Activated T-cell treated with anti-CD3 and anti-CD28 coated beads, Interleukin-2, amount 50 U/mL, for 4 hours (primary cell): ENCODE measurements at regions not wholly inside any gene's neighbourhood (a gene's known extent, or its start where the extent isn't known, plus 50 kb on each side); places are given as distances from the start of the nearest gene placed in this dataset.
"Not testable (repeated sequence)": the region's sequence is repeated elsewhere in the genome, so short reads cannot be mapped to it uniquely, and the experiment has no call there.

ENCODE experiments used
- ATAC-seq, 2 donors: fragments of 200-7000 bp; cut with Tn5 transposase; one replicate each; pipeline ENCODE4 v1.10.0; 2021
- DNase-seq: peaks from one replicate; pipeline ENCODE4 v3.0.0-alpha.2; 2020
- H3K27me3 Mint-ChIP-seq: one replicate; pipeline ENCODE4 v1.8.0; 2021; ENCODE audit warnings: low read depth, mixed read lengths
- H3K36me3 Mint-ChIP-seq: one replicate; pipeline ENCODE4 v1.8.0; 2022; ENCODE audit warnings: mixed read lengths; ENCODE audit not compliant: insufficient read depth
- H3K4me1 Mint-ChIP-seq: one replicate; pipeline ENCODE4 v1.8.0; 2021; ENCODE audit warnings: low read depth, mixed read lengths
- H3K4me3 Mint-ChIP-seq: one replicate; pipeline ENCODE4 v1.8.0; 2021; ENCODE audit warnings: mild to moderate bottlenecking, moderate library complexity, mixed read lengths
- H3K9me3 Mint-ChIP-seq: one replicate; pipeline ENCODE4 v1.8.0; 2021; ENCODE audit warnings: mixed read lengths

DNA sequence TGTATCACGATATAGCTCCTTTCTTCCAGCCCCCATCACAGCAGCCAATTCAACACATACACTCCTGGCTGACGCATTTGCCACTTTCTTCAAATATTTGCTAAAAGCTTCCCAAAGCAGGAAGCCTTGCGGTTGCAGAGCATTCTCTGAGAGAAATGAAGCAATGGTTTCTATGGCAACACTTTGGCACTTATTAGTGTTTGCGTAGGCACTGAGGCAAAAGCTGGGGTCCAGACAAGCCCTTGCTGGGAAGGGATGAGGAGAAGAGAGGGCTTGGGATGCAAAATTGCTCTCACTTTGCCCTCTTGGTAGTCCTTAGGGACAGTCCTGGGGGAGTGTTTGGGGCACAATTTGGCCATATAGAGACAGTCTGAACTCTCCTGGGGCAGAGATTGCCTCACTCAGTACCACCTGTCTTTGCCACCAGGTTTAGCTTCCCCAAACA, 55.0 kb upstream of the PAK3 start:
- peak in 1 of 2 donors; percentile 10 for ATAC-seq
- Mint-ChIP-seq H3K9me3 (no peaks in the 10 kb centered on the region), H3K36me3 (no peaks in the 10 kb centered on the region), H3K4me3 (no peak overlapping the region), H3K4me1 (peaks cover 4% of the 10 kb centered on the region), H3K27me3 (no peaks in the 10 kb centered on the region)
- DNase-seq, result no peak

DNA sequence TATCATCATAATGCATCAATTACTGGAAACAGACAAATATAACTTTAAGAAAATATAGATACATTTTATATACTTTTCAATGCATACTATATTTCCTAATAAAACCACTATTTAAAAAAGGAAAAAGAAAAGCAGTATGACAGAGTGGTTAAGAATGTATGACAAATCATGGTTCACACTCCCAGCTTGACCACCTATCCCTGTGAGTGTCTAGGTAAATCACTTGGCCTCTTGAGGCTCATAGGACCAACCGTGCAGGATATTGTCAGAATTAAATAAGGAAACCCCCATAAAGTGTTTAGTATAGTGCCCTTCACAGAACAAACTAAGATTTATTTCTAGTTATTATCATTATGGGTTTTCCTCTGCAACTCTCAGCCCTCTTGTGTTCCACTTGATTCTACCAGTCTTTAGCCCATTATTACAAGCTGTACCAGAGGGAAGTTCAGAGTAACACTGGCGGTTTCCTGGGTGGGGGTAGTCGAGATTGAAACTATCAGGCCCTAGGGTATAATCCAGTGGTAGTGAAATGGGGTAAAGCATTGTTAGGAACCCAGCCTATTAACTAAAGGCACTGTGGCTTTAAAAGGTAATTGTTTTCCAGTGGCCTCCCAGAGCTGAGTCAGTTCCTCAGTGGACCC, 55.5 kb upstream of the PAK3 start:
- Mint-ChIP-seq H3K36me3 (no peaks in the 10 kb centered on the region), H3K4me1 (peaks cover 4% of the 10 kb centered on the region), H3K4me3 (no peak overlapping the region), H3K27me3 (no peaks in the 10 kb centered on the region), H3K9me3 (no peaks in the 10 kb centered on the region)
- no peak for DNase-seq
- no peak for ATAC-seq

DNA sequence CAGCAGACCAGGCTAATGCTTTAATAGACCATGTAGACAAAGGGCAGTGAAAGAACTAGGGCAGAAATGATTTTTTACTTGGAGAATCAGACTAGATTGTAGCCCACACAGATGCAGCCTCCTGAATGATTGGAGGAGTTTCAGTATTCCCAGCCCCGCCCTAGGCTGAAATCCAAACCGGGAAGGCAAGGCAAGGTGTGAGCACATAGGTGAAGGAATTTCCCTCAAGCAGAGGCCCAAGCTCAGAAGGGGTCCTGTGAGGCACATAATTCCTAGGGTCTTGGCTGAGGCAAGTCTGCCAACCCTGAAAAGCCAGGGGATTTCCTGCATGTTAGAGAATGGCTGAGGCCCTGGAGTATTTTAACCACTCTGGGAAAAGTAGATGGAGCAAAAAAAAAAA, 56.4 kb upstream of the PAK3 start:
- no peaks in the 10 kb centered on the region for H3K27me3 Mint-ChIP-seq
- ATAC-seq, result no peak
- H3K36me3 Mint-ChIP-seq, result no peaks in the 10 kb centered on the region
- H3K4me3 Mint-ChIP-seq, result no peak overlapping the region
- DNase-seq, result no peak
- H3K4me1 Mint-ChIP-seq, result peaks cover 4% of the 10 kb centered on the region
- H3K9me3 Mint-ChIP-seq, result no peaks in the 10 kb centered on the region

DNA sequence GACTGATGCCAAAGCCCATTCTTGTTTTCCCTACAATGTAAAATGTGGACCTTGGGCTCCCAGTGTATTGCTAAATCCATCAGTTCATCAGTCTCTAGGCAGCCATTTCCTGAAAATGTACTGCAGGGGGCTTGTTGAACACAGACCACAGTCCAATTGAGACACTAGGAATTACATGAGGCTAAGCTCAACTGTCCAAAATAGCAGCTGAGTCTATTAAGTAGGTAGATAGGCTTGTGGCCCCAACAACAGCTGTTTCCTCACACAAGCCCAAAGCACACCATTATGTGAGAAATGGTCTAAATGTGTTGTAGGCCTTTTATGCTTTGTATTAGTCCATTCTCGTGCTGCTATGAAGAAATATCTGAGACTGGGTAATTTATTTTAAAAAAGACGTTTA, 60.0 kb upstream of the PAK3 start:
- Mint-ChIP-seq H3K4me3 (no peak overlapping the region), H3K9me3 (no peaks in the 10 kb centered on the region), H3K27me3 (no peaks in the 10 kb centered on the region), H3K36me3 (no peaks in the 10 kb centered on the region), H3K4me1 (peaks cover 2% of the 10 kb centered on the region)
- DNase-seq (no peak), ATAC-seq (no peak)

DNA sequence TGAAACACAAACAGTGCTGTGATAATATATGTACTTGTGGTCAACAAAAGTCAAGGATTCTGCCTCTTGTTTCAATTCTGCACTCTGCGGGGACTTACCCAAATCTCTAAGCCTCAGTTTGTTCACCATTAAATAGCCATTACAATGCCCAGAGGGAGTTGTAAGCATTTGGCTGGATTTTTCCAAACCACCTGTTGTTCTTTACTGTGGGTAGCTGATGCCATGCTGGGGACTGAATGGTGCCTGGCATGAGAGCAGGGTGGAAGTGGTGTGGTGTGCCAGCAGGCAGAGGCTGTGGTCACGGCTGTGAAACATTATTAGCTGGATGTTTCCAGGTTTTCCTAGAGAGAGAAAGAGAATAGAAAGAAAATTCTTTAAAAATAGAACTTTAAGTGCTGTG, 60.7 kb upstream of the PAK3 start:
- Mint-ChIP-seq H3K27me3 (no peaks in the 10 kb centered on the region), H3K4me3 (no peak overlapping the region), H3K9me3 (no peaks in the 10 kb centered on the region), H3K36me3 (no peaks in the 10 kb centered on the region), H3K4me1 (peaks cover 2% of the 10 kb centered on the region)
- ATAC-seq (no peak), DNase-seq (no peak)

DNA sequence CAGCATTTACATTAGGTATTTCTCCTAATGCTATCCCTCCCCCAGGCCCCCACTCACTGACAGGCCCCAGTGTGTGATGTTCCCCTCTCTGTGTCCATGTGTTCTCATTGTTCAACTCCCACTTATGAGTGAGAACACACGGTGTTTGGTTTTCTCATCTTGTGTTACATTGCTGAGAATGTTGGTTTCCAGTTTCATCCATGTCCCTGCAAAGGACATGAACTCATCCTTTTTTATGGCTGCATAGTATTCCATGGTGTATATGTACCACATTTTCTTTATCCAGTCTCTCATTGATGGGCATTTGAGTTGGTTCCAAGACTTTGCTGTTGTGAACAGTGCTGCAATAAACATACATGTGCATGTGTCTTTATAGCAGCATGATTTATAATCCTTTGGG, 73.0 kb upstream of the PAK3 start:
- not testable (repeated sequence) for H3K9me3 Mint-ChIP-seq, H3K36me3 Mint-ChIP-seq, H3K27me3 Mint-ChIP-seq, DNase-seq, H3K4me1 Mint-ChIP-seq, ATAC-seq, H3K4me3 Mint-ChIP-seq

DNA sequence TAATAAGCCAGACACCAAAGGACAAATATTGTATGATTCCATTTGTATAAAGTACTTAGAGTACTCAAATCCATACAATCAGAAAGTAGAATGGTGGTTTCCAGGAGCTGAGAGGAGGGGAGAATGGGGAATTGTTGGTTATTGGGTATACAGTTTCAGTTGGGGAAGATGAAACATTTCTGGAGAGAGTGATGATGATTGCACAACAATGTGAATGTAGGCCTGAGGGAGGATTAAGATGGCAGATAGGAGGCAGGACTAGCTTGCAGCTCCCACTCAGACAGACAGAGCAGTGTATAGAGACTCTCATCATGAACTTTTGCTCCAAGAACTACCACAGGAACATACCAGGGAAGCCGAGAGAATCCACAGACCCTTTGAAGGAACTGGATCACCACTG, 75.7 kb upstream of the PAK3 start:
- Mint-ChIP-seq H3K9me3 (no peaks in the 10 kb centered on the region), H3K36me3 (no peaks in the 10 kb centered on the region), H3K4me1 (no peaks in the 10 kb centered on the region), H3K27me3 (peaks cover 3% of the 10 kb centered on the region), H3K4me3 (no peak overlapping the region)
- DNase-seq (no peak), ATAC-seq (no peak)

DNA sequence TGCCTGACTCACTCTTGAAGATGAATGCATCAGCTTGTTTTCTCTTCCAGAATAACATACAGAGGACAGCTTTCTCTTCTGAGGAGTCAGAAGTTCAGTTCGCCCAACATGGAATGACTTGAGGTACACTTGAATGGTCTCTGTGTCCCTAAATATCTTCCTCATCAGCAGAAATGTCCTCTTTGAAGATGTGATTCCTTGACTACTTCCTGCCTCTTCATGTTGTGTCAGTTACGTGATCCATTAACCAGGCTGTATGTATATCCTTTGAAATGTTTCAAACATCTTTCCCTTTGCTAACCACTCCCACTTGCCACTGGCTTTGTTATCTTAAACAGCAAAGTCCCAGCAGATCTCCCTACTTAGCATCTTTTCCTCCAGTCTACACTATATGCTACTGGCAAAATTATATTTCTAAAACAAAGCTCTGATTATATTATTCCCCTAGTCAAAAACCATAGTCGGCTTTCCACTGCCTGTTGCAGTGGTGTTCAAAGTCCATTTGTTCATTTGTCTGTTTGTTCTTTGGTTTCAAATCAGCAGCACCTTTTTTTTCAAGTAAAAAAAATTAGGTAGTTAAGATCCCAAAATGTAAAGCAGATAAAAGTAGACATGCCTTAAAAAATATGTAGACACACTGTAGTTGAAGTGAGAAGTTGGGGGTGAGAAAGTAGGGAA, 82.1 kb upstream of the PAK3 start:
- Mint-ChIP-seq H3K4me1 (no peaks in the 10 kb centered on the region), H3K9me3 (no peaks in the 10 kb centered on the region), H3K27me3 (peaks cover 4% of the 10 kb centered on the region), H3K36me3 (no peaks in the 10 kb centered on the region), H3K4me3 (no peak overlapping the region)
- DNase-seq (no peak), ATAC-seq (no peak)

DNA sequence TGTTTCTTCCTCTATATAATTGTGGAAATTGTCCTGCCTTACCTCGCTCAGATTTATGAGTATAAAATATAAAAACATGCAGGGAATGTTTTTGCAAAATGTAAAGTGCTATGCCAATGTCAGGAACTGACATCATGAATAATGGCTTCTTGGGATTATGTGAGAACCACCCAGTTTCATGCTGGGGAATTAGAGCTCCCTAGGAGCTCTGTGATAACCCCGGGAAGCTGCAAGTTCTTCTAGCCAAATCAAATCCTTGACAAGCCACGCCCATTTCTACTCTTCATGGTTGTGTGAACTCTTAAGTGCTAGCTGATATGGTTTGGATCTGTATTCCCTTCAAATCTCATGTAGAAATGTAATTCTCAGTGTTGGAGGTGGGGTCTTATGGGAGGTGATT, 85.9 kb upstream of the PAK3 start:
- no peaks in the 10 kb centered on the region for H3K4me1 Mint-ChIP-seq
- no peak for DNase-seq
- H3K4me3 Mint-ChIP-seq, result no peak overlapping the region
- no peaks in the 10 kb centered on the region for H3K9me3 Mint-ChIP-seq
- ATAC-seq, result no peak
- peaks cover 2% of the 10 kb centered on the region for H3K27me3 Mint-ChIP-seq
- no peaks in the 10 kb centered on the region for H3K36me3 Mint-ChIP-seq

DNA sequence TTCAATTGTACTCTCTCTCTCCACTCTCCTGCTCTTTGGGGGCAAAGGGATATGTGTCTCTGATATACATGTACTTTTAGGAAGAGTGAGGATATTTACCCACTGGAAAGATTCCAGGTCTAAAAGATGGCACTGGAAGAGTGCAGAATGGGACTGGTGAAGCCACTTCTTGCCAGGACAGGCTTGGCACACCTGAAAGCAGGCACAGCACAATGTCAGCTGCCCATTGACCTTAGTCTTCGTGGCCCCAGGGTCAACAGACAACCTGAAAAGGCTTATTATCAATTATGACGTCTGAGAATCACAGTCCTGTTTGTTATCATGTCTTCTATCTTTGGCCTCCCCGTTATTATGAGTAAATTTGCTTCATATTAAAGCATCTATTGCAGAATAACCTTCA, 86.7 kb upstream of the PAK3 start:
- Mint-ChIP-seq H3K4me1 (no peaks in the 10 kb centered on the region), H3K36me3 (no peaks in the 10 kb centered on the region), H3K4me3 (no peak overlapping the region), H3K27me3 (peaks cover 2% of the 10 kb centered on the region), H3K9me3 (no peaks in the 10 kb centered on the region)
- DNase-seq (no peak), ATAC-seq (no peak)

DNA sequence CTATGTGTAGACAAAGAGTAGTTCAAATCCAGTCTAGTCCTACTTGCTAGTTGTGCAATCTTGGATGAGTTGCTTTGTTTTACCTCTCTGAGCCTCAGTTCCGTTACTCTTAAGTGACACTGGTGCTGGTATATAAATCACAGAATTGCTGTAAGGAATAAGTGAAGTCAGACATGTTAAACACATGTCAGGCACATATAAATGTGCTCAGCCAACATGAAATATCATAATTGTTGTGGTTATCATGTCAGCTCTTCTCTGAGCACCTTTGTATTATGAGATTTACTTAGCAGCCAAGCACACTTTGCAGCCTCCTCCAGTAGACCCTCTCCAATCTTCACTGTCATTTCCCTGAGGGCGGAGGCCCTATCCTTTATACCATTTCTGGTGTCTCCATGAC, 87.9 kb upstream of the PAK3 start:
- ATAC-seq, result no peak
- H3K4me3 Mint-ChIP-seq, result no peak overlapping the region
- H3K27me3 Mint-ChIP-seq, result peaks cover 2% of the 10 kb centered on the region
- H3K36me3 Mint-ChIP-seq, result no peaks in the 10 kb centered on the region
- DNase-seq, result no peak
- no peaks in the 10 kb centered on the region for H3K9me3 Mint-ChIP-seq
- no peaks in the 10 kb centered on the region for H3K4me1 Mint-ChIP-seq

DNA sequence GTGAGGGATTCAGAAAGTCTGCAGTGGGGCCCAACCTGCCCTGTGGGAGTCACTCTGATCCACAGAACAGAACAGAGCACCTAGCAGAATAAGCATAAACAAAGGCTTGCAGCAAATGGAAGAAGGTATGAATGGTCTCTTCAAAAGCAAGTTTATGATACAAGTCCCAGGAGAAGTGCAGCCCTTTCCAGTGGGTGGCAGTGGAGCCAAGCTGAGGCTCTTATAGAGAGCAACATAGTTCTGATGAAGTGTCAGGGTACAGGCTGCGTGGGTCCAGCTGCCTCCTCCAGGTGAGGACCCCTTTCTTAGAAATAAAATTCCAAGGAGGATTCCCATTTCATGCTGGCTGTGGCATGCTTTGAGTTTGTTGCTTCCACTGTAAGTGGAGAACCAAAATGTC, 88.8 kb upstream of the PAK3 start:
- Mint-ChIP-seq H3K36me3 (no peaks in the 10 kb centered on the region), H3K4me3 (no peak overlapping the region), H3K9me3 (no peaks in the 10 kb centered on the region), H3K27me3 (peaks cover under 1% of the 10 kb centered on the region), H3K4me1 (no peaks in the 10 kb centered on the region)
- no peak for ATAC-seq
- no peak for DNase-seq

DNA sequence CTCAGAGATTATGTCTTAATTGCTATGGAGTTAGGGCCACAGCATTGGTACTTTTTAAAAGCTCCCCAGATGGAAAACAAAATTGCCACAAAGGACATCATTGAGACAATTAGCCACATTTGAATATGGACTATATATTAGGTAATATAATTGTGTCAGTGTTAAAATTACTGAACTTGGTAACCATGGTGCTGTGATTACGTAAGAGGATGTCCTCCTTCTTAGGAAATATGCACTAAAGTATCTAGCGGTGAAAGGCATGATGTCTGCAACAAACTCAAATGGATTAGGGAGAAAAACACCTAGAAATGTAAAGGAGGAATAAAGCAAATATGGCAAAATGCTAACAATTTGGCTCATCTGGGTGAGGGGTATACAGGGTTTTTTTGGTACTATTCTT, 89.9 kb upstream of the PAK3 start:
- Mint-ChIP-seq H3K4me1 (no peaks in the 10 kb centered on the region), H3K4me3 (no peak overlapping the region), H3K27me3 (no peaks in the 10 kb centered on the region), H3K9me3 (no peaks in the 10 kb centered on the region), H3K36me3 (no peaks in the 10 kb centered on the region)
- DNase-seq, result no peak
- no peak for ATAC-seq

DNA sequence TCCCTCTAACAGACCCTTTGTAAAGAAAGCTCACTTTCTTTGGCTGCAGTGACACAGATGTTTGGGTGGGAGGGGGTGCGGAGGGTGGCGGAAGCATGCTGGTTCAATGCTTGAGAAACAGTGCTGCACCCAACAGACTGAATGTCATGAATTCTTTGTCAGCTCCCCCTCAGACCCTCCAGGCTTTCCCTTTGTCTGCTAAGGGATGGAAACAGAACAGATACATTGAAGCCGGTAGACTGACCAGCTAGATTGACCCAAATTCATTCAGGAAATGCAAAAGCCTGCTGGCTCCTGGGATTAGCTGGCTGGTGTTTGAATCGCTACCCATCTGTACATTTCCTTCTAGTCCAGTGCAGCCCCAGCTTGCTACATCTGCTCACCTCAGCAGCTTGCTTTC, 90.8 kb upstream of the PAK3 start:
- Mint-ChIP-seq H3K4me1 (no peaks in the 10 kb centered on the region), H3K27me3 (no peaks in the 10 kb centered on the region), H3K9me3 (no peaks in the 10 kb centered on the region), H3K36me3 (no peaks in the 10 kb centered on the region), H3K4me3 (no peak overlapping the region)
- DNase-seq (no peak), ATAC-seq (no peak)

DNA sequence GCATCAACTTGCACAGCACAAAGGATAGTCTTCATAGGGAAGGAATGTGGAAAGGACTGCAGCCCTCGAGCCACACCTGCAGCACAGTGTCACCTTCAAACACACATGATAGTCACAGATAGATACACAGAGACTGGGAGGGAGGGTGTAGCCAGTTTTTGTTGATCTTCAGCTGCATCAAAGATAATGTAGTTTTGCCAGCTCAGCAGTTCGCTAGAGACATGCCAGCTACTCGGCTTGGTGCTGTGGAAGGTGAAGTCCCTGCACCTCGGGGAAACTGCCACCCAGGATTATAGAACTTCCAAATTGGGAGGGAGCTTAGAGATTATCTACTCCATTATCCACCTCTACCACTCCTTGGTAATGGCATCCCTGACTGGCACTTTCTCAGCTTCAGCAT, 92.9 kb upstream of the PAK3 start:
- no peaks in the 10 kb centered on the region for H3K4me1 Mint-ChIP-seq
- no peaks in the 10 kb centered on the region for H3K9me3 Mint-ChIP-seq
- DNase-seq (no peak), ATAC-seq (no peak)
- H3K27me3 Mint-ChIP-seq, result no peaks in the 10 kb centered on the region
- no peaks in the 10 kb centered on the region for H3K36me3 Mint-ChIP-seq
- H3K4me3 Mint-ChIP-seq, result no peak overlapping the region
